NCI-H1694 (cell line): ENCODE measurements at regions not wholly inside any gene's neighbourhood (a gene's known extent, or its start where the extent isn't known, plus 50 kb on each side); places are given as distances from the start of the nearest gene placed in this dataset.
"Not testable (repeated sequence)": the region's sequence is repeated elsewhere in the genome, so short reads cannot be mapped to it uniquely, and the experiment has no call there.

Experiments
- DNase-seq: peaks from one replicate; lab custom pipeline; 2025; lab: John Stamatoyannopoulos, UW

DNA sequence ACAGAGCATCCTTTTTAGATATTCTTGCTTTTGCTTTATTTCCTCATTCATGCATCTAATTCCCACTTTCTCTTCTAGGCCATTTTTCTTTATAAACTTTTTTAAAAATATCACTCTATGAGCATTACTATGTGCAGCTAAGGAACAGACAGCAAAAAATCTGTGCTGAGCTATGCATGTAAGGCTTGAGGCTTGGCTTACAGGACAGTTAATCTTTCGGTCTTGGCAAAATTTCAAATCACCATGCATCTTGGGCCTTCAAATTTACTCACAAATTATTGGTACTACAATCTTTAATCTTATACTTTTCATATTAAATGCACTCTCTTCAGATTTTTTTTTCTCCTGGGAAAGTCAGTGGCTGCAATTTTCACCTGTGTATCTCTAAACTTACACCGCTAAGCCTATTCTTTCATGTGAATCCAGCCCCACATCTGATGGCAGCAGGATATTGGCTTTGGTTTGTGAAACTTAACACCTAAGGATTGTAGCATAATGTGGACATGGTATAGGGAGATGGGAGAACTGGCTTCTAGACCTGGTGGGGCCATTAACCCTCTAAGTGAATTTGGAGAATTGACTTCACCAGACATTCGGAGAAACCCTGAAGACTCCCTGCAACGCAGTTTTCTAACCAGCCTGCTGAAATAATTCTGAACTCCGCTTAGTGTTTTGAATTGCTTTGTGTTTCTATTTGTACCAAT, 278.3 kb downstream of the SPRY1 start:
- no peak for DNase-seq

GRCh38 chr4:123675567-123675966, 279.0 kb downstream of the SPRY1 start:
- DNase-seq: no peak

GRCh38 chr4:123676071-123676889, 279.7 kb downstream of the SPRY1 start:
- no peak for DNase-seq

GRCh38 chr4:123676890-123677229, 280.3 kb downstream of the SPRY1 start:
- no peak for DNase-seq

GRCh38 chr4:123682931-123683330, 286.3 kb downstream of the SPRY1 start:
- no peak for DNase-seq

DNA sequence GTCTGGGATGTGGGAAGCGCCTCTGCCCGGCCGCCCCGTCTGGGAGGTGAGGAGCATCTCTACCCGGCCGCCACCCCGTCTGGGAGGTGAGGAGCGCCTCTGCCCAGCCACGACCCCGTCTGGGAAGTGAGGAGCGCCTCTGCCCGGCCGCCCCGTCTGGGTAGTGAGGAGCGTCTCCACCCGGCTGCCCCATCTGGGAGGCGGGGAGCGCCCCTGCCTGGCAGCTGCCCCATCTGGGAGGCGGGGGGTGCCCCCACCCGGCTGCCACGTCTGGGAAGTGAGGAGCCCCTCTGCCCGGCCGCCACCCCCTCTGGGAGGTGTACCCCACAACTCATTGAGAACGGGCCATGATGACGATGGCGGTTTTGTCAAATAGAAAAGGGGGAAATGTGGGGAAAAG, 288.3 kb downstream of the SPRY1 start:
- not testable (repeated sequence) for DNase-seq

DNA sequence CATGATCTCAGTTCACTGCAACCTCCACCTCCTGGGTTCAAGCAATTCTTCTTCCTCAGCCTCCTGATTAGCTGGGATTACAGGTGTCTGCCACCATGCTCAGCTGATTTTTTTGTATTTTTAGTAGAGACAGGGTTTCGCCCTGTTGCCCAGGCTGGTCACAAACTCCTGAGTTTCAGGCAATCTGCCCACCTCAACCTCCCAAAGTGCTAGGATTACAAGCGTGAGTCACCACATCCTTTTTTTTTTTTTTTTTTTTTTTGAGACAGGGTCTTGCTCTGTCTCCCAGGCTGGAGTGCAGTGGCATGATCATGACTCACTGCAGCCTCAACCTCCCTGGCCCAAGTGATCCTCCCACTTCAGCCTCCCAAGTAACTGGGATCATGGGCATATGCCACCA, 298.9 kb downstream of the SPRY1 start:
- not testable (repeated sequence) for DNase-seq

GRCh38 chr4:123696687-123697086, 300.1 kb downstream of the SPRY1 start:
- no peak for DNase-seq

DNA sequence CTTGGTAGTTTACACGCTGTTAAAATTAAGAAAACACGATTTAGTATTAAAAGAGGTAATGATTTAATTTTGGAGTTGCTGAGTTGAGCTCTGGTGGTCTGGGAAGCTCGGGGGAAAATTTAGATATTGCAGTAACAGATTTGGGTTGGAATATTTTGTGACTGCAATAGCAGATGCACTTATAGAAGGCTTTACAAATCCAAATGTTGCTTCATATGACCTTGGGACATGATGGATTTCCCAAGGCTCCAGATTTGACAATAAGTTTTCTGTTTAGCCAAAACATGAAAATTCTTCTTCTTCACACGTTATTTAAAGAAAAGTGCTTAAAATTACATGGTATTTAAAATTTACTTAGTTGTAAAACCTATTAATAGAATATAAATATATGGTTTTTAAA, 302.0 kb downstream of the SPRY1 start:
- no peak for DNase-seq

DNA sequence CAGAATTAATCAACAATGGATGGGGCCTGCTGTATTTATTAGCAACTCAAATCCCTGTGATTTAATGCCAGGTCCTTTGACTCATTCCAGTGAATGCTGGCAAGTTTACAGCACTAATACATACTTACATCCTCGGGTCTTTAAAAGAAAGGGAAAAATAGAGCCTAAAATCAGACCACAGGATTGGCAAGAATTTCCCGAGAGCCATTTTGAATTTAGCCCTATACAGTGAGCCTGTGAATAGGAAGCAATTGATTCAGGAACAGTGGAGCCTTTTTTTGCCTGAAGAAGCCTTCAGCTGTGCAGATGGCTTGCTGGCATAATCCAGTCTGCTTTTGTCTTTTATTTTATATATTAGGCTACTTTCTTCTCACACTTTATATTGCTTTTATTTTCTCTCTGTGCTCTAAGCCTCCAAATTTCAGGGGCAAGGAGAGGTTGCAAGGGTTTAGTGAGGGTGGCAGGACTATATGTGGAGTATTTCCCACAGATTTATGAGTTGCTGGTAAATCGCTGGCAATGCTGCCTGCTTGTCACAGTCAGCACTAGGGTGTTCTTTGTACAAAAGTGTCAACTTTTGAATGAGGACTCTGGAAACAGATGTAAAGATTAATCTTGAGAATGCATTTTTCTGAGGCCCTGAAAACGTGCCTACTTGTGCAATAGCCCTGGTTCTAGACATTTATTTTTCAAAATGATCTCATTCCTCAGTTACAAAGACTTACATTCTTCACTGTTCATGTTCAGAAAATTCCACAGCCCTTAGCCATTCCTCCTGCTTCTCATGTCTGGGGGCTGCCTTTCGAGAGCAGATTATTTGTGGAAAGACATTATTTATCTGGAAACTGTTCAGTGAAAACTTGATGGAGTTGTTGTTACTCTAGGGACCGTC, 303.5 kb downstream of the SPRY1 start:
- DNase-seq: no peak

- DNase-seq: no peak
These were observed 304.6 kb downstream of the SPRY1 start for GRCh38 chr4:123701131-123701575.

DNA sequence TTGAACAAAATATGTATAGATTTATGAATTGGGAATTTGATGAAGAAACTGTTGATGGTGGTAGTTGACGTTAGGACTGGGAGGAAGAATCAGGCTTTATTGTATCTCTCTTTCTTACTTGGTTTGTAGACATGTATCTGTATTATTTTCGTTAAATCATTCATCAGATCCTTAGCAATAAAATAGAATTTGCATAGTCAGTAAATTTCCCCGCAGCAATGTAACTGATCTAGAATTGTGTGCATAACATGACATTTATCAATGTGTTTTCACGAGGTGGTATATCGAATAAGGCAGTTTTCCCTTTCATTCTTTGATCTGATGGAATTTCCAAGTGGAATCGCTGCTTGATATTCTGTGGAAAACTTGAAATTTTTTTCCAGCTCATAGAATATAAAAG, 308.8 kb downstream of the SPRY1 start:
- no peak for DNase-seq

GRCh38 chr4:123706973-123707372, 310.4 kb downstream of the SPRY1 start:
- DNase-seq: no peak

DNA sequence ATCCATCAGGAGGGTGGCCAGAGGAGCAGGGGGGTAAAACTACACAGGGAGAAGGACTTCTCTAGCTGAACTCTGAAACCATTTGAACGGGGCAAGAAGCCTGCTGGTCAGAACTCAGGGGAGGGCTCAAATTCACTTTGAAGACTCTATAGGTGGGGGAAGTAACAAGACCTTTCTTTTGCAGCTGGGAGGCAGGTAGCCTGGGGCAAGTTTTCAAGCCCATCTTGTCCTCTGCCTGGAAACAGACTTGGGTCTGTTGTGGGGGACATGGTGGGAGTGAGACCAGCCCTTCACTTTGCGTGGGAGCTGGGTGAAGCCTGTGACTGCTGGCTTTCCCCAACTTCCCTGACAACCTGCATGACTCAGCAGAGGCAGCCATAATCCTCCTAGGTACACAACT, 312.3 kb downstream of the SPRY1 start:
- no peak for DNase-seq

- no peak for DNase-seq
These were observed 312.7 kb downstream of the SPRY1 start for GRCh38 chr4:123709336-123709735.

GRCh38 chr4:123731035-123731434, 334.4 kb downstream of the SPRY1 start:
- no peak for DNase-seq

GRCh38 chr4:123737156-123737555, 340.6 kb downstream of the SPRY1 start:
- no peak for DNase-seq

- no peak for DNase-seq
These were observed 343.2 kb downstream of the SPRY1 start for GRCh38 chr4:123739806-123740205.

GRCh38 chr4:123740236-123740635, 343.6 kb downstream of the SPRY1 start:
- DNase-seq: no peak

GRCh38 chr4:123741906-123742305, 345.3 kb downstream of the SPRY1 start:
- DNase-seq: no peak

DNA sequence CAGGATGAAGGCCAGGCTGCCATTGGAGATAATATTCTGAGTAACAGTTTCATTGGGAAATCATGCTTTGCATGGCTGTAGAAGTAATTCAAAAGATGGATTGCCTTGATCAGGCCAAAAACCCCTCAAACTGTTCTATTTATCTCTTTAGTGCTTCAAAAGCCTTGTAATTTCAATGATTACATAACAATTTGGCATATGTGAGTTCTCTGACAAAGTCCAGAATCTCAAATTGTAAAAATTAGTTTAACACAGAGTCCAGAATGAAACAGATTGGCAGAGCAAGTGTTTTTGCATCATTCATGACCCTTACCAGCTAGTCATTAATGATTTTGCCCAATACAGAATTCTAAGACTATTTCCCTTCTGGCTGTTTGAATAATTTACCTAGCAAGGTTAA, 347.3 kb downstream of the SPRY1 start:
- no peak for DNase-seq

GRCh38 chr4:123744664-123745290, 348.2 kb downstream of the SPRY1 start:
- no peak for DNase-seq
